GM18909 (cell line): ENCODE measurements at regions not wholly inside any gene's neighbourhood (a gene's known extent, or its start where the extent isn't known, plus 50 kb on each side); places are given as distances from the start of the nearest gene placed in this dataset.
"Not testable (repeated sequence)": the region's sequence is repeated elsewhere in the genome, so short reads cannot be mapped to it uniquely, and the experiment has no call there.

Source experiments
- ATAC-seq: cut with Tn5 transposase; IDR thresholded peaks from one replicate; pipeline ENCODE4 v1.9.1; 2021; ENCODE audit warnings: mild to moderate bottlenecking; ENCODE audit not compliant: unreplicated experiment, poor library complexity

- ATAC-seq, result no peak
Measured at GRCh38 chr3:65015711-65016110, 327.9 kb upstream of the ADAMTS9 start.

- no peak for ATAC-seq
Measured at GRCh38 chr3:65013053-65013452, 325.3 kb upstream of the ADAMTS9 start.

GRCh38 chr3:65006300-65006739 lies 318.5 kb upstream of the ADAMTS9 start:
- ATAC-seq, result no peak

- ATAC-seq, result no peak
Measured at GRCh38 chr3:65005486-65005885, 317.7 kb upstream of the ADAMTS9 start.

GRCh38 chr3:65004795-65005295 lies 317.0 kb upstream of the ADAMTS9 start:
- ATAC-seq, result no peak

- no peak for ATAC-seq
Measured at GRCh38 chr3:65004306-65004705, 316.5 kb upstream of the ADAMTS9 start.

GRCh38 chr3:65001119-65001518 lies 313.3 kb upstream of the ADAMTS9 start:
- ATAC-seq, result not testable (repeated sequence)

GRCh38 chr3:64998317-64998716 lies 310.5 kb upstream of the ADAMTS9 start:
- no peak for ATAC-seq

GRCh38 chr3:64995857-64996551 lies 308.2 kb upstream of the ADAMTS9 start:
- ATAC-seq, result no peak

GRCh38 chr3:64993781-64994180 lies 306.0 kb upstream of the ADAMTS9 start:
- no peak for ATAC-seq

- no peak for ATAC-seq
Measured at GRCh38 chr3:64992530-64993285, 304.9 kb upstream of the ADAMTS9 start.

GRCh38 chr3:64988188-64988587 lies 300.4 kb upstream of the ADAMTS9 start:
- no peak for ATAC-seq

GRCh38 chr3:64987726-64988125 lies 299.9 kb upstream of the ADAMTS9 start:
- ATAC-seq, result no peak

- ATAC-seq, result no peak
Measured at GRCh38 chr3:64985072-64985471, 297.3 kb upstream of the ADAMTS9 start.

GRCh38 chr3:64983583-64984359 lies 296.0 kb upstream of the ADAMTS9 start:
- ATAC-seq, result no peak

GRCh38 chr3:64977308-64978100 lies 289.7 kb upstream of the ADAMTS9 start:
- ATAC-seq, result no peak

GRCh38 chr3:64976456-64976855 lies 288.7 kb upstream of the ADAMTS9 start:
- no peak for ATAC-seq

GRCh38 chr3:64975147-64975546 lies 287.3 kb upstream of the ADAMTS9 start:
- ATAC-seq, result no peak

- no peak for ATAC-seq
Measured at GRCh38 chr3:64974401-64974800, 286.6 kb upstream of the ADAMTS9 start.

GRCh38 chr3:64972793-64973192 lies 285.0 kb upstream of the ADAMTS9 start:
- no peak for ATAC-seq
